HEK293T (cell line): ENCODE measurements at regions not wholly inside any gene's neighbourhood (a gene's known extent, or its start where the extent isn't known, plus 50 kb on each side); places are given as distances from the start of the nearest gene placed in this dataset.
"Not testable (repeated sequence)": the region's sequence is repeated elsewhere in the genome, so short reads cannot be mapped to it uniquely, and the experiment has no call there.

Experiments used
- BHLHE40 ChIP-seq: fragments of 450-650 bp; IDR thresholded peaks from 2 replicates; pipeline ENCODE4 v1.6.1; 2016; ENCODE audit warnings: mild to moderate bottlenecking, moderate library complexity, borderline replicate concordance
- CTBP1 ChIP-seq: fragments of 450-650 bp; IDR thresholded peaks from 2 replicates; pipeline ENCODE4 v1.6.1; 2016; ENCODE audit warnings: borderline replicate concordance
- ELF4 ChIP-seq: fragments of 450-650 bp; IDR thresholded peaks from 2 replicates; pipeline ENCODE4 v1.6.1; 2017; ENCODE audit warnings: antibody characterized with exemption
- FOXA1 ChIP-seq: fragments of 450-650 bp; IDR thresholded peaks from 2 replicates; pipeline ENCODE4 v1.6.1; 2016; ENCODE audit warnings: mild to moderate bottlenecking
- L3MBTL2 ChIP-seq: fragments of 450-650 bp; conservative IDR thresholded peaks from 2 replicates; pipeline ENCODE4 v1.6.1; 2016; ENCODE audit warnings: mild to moderate bottlenecking
- NFRKB ChIP-seq: fragments of 450-650 bp; IDR thresholded peaks from 2 replicates; pipeline ENCODE4 v1.6.1; 2016; ENCODE audit warnings: mild to moderate bottlenecking, moderate library complexity
- SP1 ChIP-seq: fragments of 450-650 bp; IDR thresholded peaks from 2 replicates; pipeline ENCODE4 v1.6.1; 2017
- SUZ12 ChIP-seq: fragments of 450-650 bp; IDR thresholded peaks from 2 replicates; pipeline ENCODE4 v1.6.1; 2016; ENCODE audit warnings: mild to moderate bottlenecking
- TARDBP ChIP-seq: fragments of 450-650 bp; IDR thresholded peaks from 2 replicates; pipeline ENCODE4 v1.6.1; 2016
- ZNF384 ChIP-seq: fragments of 450-650 bp; IDR thresholded peaks from 2 replicates; pipeline ENCODE4 v1.6.1; 2016

- TF ChIP-seq L3MBTL2, ELF4, SP1, SUZ12, NFRKB, ZNF384, FOXA1, TARDBP, BHLHE40, CTBP1: not testable (repeated sequence)
Observed at GRCh38 chr17:83172646-83173045, 93.2 kb downstream of the METRNL start.
